Omental fat pad (tissue), 3 donors: ENCODE measurements at regions not wholly inside any gene's neighbourhood (a gene's known extent, or its start where the extent isn't known, plus 50 kb on each side); places are given as distances from the start of the nearest gene placed in this dataset.

Experiments
- ATAC-seq: fragments of 150-250 bp; one replicate; pipeline ENCODE4 v1.9.1; 2016; ENCODE audit warnings: mild to moderate bottlenecking, moderate library complexity; ENCODE audit not compliant: low FRiP score
- DNase-seq: peaks from one replicate; pipeline ENCODE4 v3.0.0-alpha.2; 2019; ENCODE audit warnings: low spot score
- CTCF ChIP-seq, 3 donors: fragments of 450-650 bp; IDR thresholded peaks; one replicate each; pipeline ENCODE4 v1.5.1; 2016 to 2017; ENCODE audit warnings: antibody characterized with exemption in 3 of 3, mild to moderate bottlenecking in 3 of 3, moderate library complexity in 2 of 3

- DNase-seq, result no peak
- ATAC-seq, result no peak
- TF ChIP-seq CTCF (IDR thresholded peaks at IDR 0.05), result no peak
Measured at GRCh38 chrX:45324941-45325340, 124.3 kb upstream of the DIPK2B start.

GRCh38 chrX:45323387-45323786 is 122.7 kb upstream of the DIPK2B start:
- ATAC-seq, result no peak

GRCh38 chrX:45322820-45323219 is 122.1 kb upstream of the DIPK2B start:
- TF ChIP-seq CTCF (IDR thresholded peaks at IDR 0.05), result no peak
- ATAC-seq (no peak), DNase-seq (no peak)

More at GRCh38 chrX:45323387-45323786, 122.7 kb upstream of the DIPK2B start:
- TF ChIP-seq CTCF (IDR thresholded peaks at IDR 0.05), result no peak
- no peak for DNase-seq

GRCh38 chrX:45322382-45322781 is 121.7 kb upstream of the DIPK2B start:
- TF ChIP-seq CTCF (IDR thresholded peaks at IDR 0.05), result no peak
- no peak for DNase-seq
- ATAC-seq, result peak; percentile 32

GRCh38 chrX:45320191-45320590 is 119.5 kb upstream of the DIPK2B start:
- ATAC-seq (no peak), DNase-seq (no peak)
- TF ChIP-seq CTCF (IDR thresholded peaks at IDR 0.05), result no peak

- DNase-seq (no peak), ATAC-seq (no peak)
- no peak for TF ChIP-seq CTCF (IDR thresholded peaks at IDR 0.05)
Measured at GRCh38 chrX:45309801-45310200, 109.1 kb upstream of the DIPK2B start.

GRCh38 chrX:45309096-45309495 is 108.4 kb upstream of the DIPK2B start:
- TF ChIP-seq CTCF (IDR thresholded peaks at IDR 0.05), result no peak
- ATAC-seq (no peak), DNase-seq (no peak)
